Ovary (tissue), 3 donors: ENCODE measurements at regions not wholly inside any gene's neighbourhood (a gene's known extent, or its start where the extent isn't known, plus 50 kb on each side); places are given as distances from the start of the nearest gene placed in this dataset.

Experiments used
- EP300 ChIP-seq: sonication (generic); formaldehyde crosslinking; IDR thresholded peaks from one replicate; pipeline ENCODE4 v1.6.1; 2017; ENCODE audit warnings: antibody characterized with exemption
- TF ChIP-seq, protein P1 (sequence below), 3 donors: fragments of 450-650 bp in 2 of 3; fragments of 200-600 bp in 1 of 3; IDR thresholded peaks; one replicate each; pipeline versions ENCODE4 v1.5.1 to v1.8.0; 2016 to 2022; ENCODE audit warnings: antibody characterized with exemption in 3 of 3, mild to moderate bottlenecking in 1 of 3
- donor health status: DM: no; HTN: no; CAD: no.

DNA sequence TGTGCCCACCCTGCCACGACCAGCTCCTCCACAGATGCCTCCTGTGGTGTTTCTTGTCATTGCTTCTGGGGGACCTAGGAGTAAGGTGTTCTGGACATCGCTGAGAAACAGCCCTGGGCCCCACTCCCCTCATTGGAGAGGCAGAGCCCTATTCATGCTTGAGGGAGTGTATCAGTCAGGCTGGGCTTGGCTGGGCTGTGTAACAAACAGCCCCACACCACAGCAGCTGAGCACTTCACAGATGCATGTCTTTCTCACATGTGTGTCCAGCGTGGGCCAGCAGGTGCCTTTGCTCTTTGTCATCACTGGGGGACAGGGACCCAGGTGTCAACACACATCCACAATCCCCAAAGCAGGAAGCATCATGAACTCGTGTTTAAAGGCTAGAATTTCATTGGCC lies 65.1 kb upstream of the FBRSL1 start:
- TF ChIP-seq, protein P1, sequence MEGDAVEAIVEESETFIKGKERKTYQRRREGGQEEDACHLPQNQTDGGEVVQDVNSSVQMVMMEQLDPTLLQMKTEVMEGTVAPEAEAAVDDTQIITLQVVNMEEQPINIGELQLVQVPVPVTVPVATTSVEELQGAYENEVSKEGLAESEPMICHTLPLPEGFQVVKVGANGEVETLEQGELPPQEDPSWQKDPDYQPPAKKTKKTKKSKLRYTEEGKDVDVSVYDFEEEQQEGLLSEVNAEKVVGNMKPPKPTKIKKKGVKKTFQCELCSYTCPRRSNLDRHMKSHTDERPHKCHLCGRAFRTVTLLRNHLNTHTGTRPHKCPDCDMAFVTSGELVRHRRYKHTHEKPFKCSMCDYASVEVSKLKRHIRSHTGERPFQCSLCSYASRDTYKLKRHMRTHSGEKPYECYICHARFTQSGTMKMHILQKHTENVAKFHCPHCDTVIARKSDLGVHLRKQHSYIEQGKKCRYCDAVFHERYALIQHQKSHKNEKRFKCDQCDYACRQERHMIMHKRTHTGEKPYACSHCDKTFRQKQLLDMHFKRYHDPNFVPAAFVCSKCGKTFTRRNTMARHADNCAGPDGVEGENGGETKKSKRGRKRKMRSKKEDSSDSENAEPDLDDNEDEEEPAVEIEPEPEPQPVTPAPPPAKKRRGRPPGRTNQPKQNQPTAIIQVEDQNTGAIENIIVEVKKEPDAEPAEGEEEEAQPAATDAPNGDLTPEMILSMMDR (IDR thresholded peaks at IDR 0.05): no peak
- TF ChIP-seq EP300: no peak
